OCI-LY3 (cell line): ENCODE measurements at regions not wholly inside any gene's neighbourhood (a gene's known extent, or its start where the extent isn't known, plus 50 kb on each side); places are given as distances from the start of the nearest gene placed in this dataset.

Experiments
- EZH2phosphoT487 ChIP-seq: fragments of 200-600 bp; shearing (Covaris generic); IDR thresholded peaks from 2 replicates; pipeline ENCODE4 v1.6.1; 2018; ENCODE audit warnings: antibody characterized with exemption, mixed run types, low read depth
- TF ChIP-seq, protein P1 (sequence below): fragments of 200-600, 300-600 bp; sonication (generic); IDR thresholded peaks from 2 replicates; pipeline ENCODE4 v1.5.1; 2014; ENCODE audit warnings: antibody characterized with exemption, low read length, low read depth

DNA sequence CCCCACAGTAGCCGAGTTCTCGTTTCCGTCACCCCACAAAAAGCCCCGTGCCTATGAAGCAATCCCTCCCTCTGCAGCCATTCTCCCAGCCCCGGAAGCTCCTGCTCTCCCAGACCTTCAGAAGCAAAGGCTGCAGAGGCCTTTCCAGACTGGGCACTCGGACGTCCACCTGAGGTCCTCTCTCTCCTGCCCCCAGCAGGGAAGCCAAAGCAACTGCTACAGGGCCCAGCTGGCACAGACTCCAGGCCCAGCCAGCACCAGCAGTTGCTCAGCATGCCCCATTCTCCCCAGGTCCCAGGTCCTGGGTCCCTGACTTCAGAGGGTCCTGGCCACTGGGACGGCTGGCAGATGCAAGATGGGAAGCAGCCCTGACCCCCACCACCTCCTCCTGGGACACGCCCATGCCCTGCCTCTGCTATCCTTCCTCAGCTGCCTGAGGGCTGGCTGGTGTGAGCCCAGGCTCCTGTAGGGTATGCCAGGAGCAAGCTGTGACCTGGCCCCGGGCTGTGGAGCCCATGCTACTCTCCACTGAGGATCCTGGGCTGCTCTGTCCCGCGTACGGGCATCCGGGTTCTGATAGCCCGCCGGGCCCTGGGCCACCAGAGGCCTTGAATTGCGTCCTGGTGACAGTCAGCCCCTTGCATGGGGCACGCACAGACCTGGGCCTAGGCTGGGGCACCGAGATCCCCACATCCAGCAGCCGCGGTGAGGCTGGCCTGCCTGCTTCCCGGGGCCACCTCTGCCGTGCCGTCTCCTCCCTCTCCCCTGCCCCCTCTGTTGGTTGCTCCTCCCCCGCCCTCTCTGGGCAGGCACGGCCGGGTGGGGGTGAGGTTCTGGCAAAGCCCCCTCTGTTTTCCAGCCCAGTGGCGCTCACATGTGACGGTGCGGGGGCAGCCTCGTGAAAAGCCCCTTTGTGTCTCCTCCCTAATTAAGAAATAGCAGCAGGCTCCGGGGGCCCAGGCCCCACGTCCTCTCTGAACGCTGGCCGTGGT, 1310.3 kb downstream of the BRD1 start:
- TF ChIP-seq EZH2phosphoT487, result no peak
- TF ChIP-seq, protein P1, sequence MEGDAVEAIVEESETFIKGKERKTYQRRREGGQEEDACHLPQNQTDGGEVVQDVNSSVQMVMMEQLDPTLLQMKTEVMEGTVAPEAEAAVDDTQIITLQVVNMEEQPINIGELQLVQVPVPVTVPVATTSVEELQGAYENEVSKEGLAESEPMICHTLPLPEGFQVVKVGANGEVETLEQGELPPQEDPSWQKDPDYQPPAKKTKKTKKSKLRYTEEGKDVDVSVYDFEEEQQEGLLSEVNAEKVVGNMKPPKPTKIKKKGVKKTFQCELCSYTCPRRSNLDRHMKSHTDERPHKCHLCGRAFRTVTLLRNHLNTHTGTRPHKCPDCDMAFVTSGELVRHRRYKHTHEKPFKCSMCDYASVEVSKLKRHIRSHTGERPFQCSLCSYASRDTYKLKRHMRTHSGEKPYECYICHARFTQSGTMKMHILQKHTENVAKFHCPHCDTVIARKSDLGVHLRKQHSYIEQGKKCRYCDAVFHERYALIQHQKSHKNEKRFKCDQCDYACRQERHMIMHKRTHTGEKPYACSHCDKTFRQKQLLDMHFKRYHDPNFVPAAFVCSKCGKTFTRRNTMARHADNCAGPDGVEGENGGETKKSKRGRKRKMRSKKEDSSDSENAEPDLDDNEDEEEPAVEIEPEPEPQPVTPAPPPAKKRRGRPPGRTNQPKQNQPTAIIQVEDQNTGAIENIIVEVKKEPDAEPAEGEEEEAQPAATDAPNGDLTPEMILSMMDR, result no peak
